Effector memory CD8-positive, alpha-beta T cell (primary cell): ENCODE measurements at regions not wholly inside any gene's neighbourhood (a gene's known extent, or its start where the extent isn't known, plus 50 kb on each side); places are given as distances from the start of the nearest gene placed in this dataset.
"Not testable (repeated sequence)": the region's sequence is repeated elsewhere in the genome, so short reads cannot be mapped to it uniquely, and the experiment has no call there.

ENCODE experiments used
- ATAC-seq: fragments of 150-1000 bp; cut with Tn5 transposase; replicated peaks from 2 replicates; pipeline ENCODE4 v1.10.0; 2021; ENCODE audit warnings: mild to moderate bottlenecking, moderate library complexity
- DNase-seq, 3 experiments: peaks; one replicate each; pipeline ENCODE4 v3.0.0; 2021
- H3K27ac Mint-ChIP-seq, 2 donors: one replicate each; pipeline ENCODE4 v1.8.0; 2022; ENCODE audit warnings: mild to moderate bottlenecking in 2 of 2, mixed read lengths in 2 of 2, moderate library complexity in 2 of 2
- H3K27me3 Mint-ChIP-seq, 2 donors: one replicate each; pipeline ENCODE4 v1.8.0; 2022; ENCODE audit warnings: mixed read lengths in 2 of 2
- H3K36me3 Mint-ChIP-seq: one replicate; pipeline ENCODE4 v1.8.0; 2022; ENCODE audit warnings: mild to moderate bottlenecking, moderate library complexity, mixed read lengths; ENCODE audit not compliant: insufficient read depth
- H3K4me1 Mint-ChIP-seq, 2 donors: one replicate each; pipeline ENCODE4 v1.8.0; 2022; ENCODE audit warnings: low read depth in 2 of 2, mixed read lengths in 2 of 2
- H3K4me3 Mint-ChIP-seq, 2 donors: one replicate each; pipeline ENCODE4 v1.8.0; 2022; ENCODE audit warnings: mild to moderate bottlenecking in 2 of 2, mixed read lengths in 2 of 2, moderate library complexity in 2 of 2
- H3K9me3 Mint-ChIP-seq, 2 donors: one replicate each; pipeline ENCODE4 v1.8.0; 2022; ENCODE audit warnings: mixed read lengths in 2 of 2

DNA sequence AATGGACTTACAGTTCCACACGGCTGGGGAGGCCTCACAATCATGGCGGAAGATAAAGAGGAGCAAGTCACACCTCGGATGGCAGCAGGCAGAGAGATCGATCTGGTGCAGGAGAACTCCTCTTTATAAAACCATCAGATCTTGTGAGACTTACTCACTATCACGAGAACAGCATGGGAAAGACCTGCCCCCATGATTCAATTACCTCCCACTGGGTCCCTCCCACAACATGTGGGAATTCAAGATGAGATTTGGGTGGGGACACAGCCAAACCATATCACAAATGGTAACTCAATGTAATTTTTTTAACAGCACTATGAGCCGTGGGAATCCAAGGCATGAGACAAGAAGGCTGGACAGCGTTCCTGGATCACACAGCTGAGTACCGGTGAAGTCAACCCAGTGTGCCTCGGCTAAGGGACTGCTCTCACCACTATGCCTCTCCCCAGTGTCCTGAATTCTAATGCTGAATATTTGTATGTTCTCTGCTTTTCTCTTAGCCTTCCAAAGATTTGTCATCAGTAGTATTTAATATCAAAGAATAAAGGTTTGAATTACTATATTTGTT lies 84.3 kb downstream of the IRS2 start:
- not testable (repeated sequence) for DNase-seq, H3K36me3 Mint-ChIP-seq, H3K4me3 Mint-ChIP-seq, ATAC-seq, H3K27ac Mint-ChIP-seq
- H3K4me1 Mint-ChIP-seq = peaks cover 2 to 23% of the 10 kb centered on the region in 2 donors
- peaks cover 14 to 36% of the 10 kb centered on the region in 2 donors for H3K27me3 Mint-ChIP-seq
- H3K9me3 Mint-ChIP-seq = peaks cover 7 to 12% of the 10 kb centered on the region in 2 donors

DNA sequence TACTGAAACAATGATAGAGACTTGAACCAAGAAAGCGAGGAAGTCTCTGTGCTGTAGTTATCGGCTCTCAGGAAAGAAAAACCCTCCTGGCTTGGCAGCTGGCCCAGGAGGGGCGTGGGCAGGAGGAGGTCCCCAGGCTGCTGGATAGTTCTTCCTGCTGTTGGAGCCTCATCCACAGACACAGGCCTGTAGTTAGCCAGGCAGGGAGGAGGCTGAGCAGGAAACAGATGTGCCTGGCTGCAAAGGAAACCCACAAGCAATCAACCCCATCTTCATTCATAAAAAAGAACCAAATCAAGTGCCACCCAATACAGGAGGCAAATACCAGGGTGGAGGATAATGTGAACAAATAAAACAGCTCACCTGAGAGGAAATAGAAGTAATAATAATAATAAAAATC lies 86.2 kb downstream of the IRS2 start:
- peak; percentile 40 for ATAC-seq
- H3K36me3 Mint-ChIP-seq = no peaks in the 10 kb centered on the region
- peaks cover 13 to 18% of the 10 kb centered on the region in 2 donors for H3K27me3 Mint-ChIP-seq
- no peak overlapping the region for H3K4me3 Mint-ChIP-seq
- no peak for DNase-seq
- H3K27ac Mint-ChIP-seq = no peak overlapping the region
- H3K9me3 Mint-ChIP-seq = peaks cover 6 to 12% of the 10 kb centered on the region in 2 donors
- peaks cover 0 to 16% of the 10 kb centered on the region in 2 donors for H3K4me1 Mint-ChIP-seq

- H3K27me3 Mint-ChIP-seq = peaks cover 8 to 13% of the 10 kb centered on the region in 2 donors
- DNase-seq (no peak), ATAC-seq (no peak)
- H3K9me3 Mint-ChIP-seq = peaks cover 6 to 8% of the 10 kb centered on the region in 2 donors
- H3K27ac Mint-ChIP-seq = no peak overlapping the region
- H3K4me1 Mint-ChIP-seq = peaks cover 0 to 11% of the 10 kb centered on the region in 2 donors
- no peaks in the 10 kb centered on the region for H3K36me3 Mint-ChIP-seq
- no peak overlapping the region for H3K4me3 Mint-ChIP-seq
These were observed 86.7 kb downstream of the IRS2 start for GRCh38 chr13:109699628-109700071.

- H3K27me3 Mint-ChIP-seq = peaks cover 0 to 4% of the 10 kb centered on the region in 2 donors
- DNase-seq (no peak), ATAC-seq (no peak)
- no peaks in the 10 kb centered on the region for H3K9me3 Mint-ChIP-seq
- no peak overlapping the region for H3K4me3 Mint-ChIP-seq
- H3K36me3 Mint-ChIP-seq = no peaks in the 10 kb centered on the region
- H3K27ac Mint-ChIP-seq = no peak overlapping the region
- peaks cover 0 to 5% of the 10 kb centered on the region in 2 donors for H3K4me1 Mint-ChIP-seq
These were observed 87.6 kb downstream of the IRS2 start for GRCh38 chr13:109698779-109699178.

DNA sequence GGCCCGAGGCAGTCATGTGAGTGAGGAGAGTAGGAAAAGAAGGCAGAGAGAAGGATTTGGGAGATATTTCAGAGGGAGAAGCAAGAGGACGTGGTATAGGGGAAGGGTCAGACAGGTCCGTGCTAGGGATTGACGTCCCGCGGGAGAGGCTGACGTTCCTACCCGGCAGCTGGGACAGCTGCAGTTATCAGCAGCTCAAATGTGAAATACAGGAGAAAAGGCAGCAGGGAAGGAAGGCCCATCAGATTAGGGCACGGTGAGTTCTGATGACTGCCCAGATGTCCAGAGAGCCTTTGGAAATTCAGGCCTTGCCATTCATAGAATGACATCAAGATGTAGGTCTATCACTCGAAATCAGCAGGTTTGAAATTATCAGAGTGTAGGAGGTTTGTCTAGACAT lies 88.4 kb downstream of the IRS2 start:
- H3K4me3 Mint-ChIP-seq = no peak overlapping the region
- ATAC-seq (no peak), DNase-seq (no peak)
- no peaks in the 10 kb centered on the region for H3K36me3 Mint-ChIP-seq
- no peaks in the 10 kb centered on the region for H3K27me3 Mint-ChIP-seq
- H3K9me3 Mint-ChIP-seq = no peaks in the 10 kb centered on the region
- peaks cover 0 to 5% of the 10 kb centered on the region in 2 donors for H3K4me1 Mint-ChIP-seq
- H3K27ac Mint-ChIP-seq = no peak overlapping the region

DNA sequence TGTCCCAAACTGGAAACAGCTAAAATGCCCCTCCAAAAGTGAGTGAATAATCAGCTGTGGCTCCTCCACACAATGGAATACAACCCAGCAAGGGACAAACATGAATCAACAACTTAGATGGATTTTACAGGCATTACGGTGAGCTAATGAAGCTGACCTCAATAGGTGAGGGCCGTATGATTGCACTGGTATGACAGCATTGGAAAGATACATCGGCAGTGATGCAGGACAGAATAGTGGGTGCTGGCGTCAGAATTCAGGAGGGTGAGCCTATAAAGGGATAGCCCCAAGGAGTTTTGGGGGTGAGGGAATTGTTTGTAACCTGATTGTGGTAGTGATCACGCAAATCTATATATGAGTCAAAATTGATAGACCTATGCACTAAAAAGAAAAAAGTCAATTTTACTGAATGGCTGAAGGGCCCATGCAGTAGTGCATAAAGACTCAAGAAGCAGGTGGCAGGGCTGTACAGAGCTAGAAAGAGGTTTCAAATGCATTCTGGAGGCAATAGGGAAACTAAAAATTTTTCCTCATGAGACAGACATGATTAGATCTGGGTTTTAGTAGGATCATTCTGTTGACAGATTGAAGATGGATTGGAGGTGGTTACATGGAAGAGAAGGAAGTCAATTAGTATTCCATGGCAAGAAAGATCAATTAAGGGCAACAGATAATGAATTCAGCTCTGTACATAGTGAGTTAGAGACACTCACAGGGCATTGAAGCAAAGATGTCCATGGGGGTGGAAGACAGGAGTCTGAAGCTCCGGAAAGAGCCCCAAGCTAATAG lies 90.8 kb downstream of the IRS2 start:
- Mint-ChIP-seq H3K9me3 (no peaks in the 10 kb centered on the region), H3K36me3 (no peaks in the 10 kb centered on the region), H3K27ac (no peak overlapping the region), H3K4me1 (peaks cover 0 to 5% of the 10 kb centered on the region in 2 donors), H3K4me3 (no peak overlapping the region), H3K27me3 (no peaks in the 10 kb centered on the region)
- ATAC-seq (no peak), DNase-seq (no peak)

DNA sequence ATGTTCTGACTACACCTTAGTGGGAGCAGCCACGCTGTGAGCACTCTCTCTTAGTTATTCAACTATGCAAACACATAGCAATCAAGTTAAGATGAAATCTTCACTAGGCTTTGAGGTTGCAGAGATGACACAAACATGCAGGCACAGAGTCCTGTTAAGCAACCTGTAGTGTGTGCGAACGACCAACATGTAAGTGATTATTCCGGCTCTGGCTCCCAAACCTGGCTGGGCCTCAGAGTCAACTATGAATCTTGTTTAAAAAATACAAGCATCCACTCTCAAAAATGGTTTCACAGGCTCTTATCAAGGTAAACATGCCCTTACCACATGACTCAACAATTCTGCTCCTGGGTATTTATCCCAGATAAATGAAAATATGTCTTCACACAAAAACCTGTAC lies 91.4 kb downstream of the IRS2 start:
- Mint-ChIP-seq H3K4me1 (no peaks in the 10 kb centered on the region), H3K4me3 (no peak overlapping the region)

GRCh38 chr13:109693213-109693612 lies 93.2 kb downstream of the IRS2 start:
- H3K4me1 Mint-ChIP-seq = no peaks in the 10 kb centered on the region

More for the DNA sequence above, 91.4 kb downstream of the IRS2 start:
- no peak overlapping the region for H3K27ac Mint-ChIP-seq
- no peak for DNase-seq
- no peak for ATAC-seq
- H3K9me3 Mint-ChIP-seq = no peaks in the 10 kb centered on the region
- H3K36me3 Mint-ChIP-seq = no peaks in the 10 kb centered on the region
- H3K27me3 Mint-ChIP-seq = no peaks in the 10 kb centered on the region

GRCh38 chr13:109691689-109692088 lies 94.7 kb downstream of the IRS2 start:
- Mint-ChIP-seq H3K4me1 (no peaks in the 10 kb centered on the region), H3K27me3 (no peaks in the 10 kb centered on the region), H3K27ac (no peak overlapping the region), H3K4me3 (no peak overlapping the region), H3K36me3 (no peaks in the 10 kb centered on the region), H3K9me3 (peaks cover 0 to 3% of the 10 kb centered on the region in 2 donors)
- DNase-seq = no peak
- no peak for ATAC-seq

More at GRCh38 chr13:109693213-109693612, 93.2 kb downstream of the IRS2 start:
- H3K4me3 Mint-ChIP-seq = no peak overlapping the region
- H3K36me3 Mint-ChIP-seq = no peaks in the 10 kb centered on the region
- ATAC-seq (no peak), DNase-seq (no peak)
- H3K27me3 Mint-ChIP-seq = no peaks in the 10 kb centered on the region
- H3K9me3 Mint-ChIP-seq = peaks cover 0 to 3% of the 10 kb centered on the region in 2 donors
- H3K27ac Mint-ChIP-seq = no peak overlapping the region

- Mint-ChIP-seq H3K4me3 (no peak overlapping the region), H3K4me1 (no peaks in the 10 kb centered on the region), H3K36me3 (no peaks in the 10 kb centered on the region), H3K27ac (no peak overlapping the region), H3K9me3 (peaks cover 0 to 5% of the 10 kb centered on the region in 2 donors), H3K27me3 (peaks cover 0 to 19% of the 10 kb centered on the region in 2 donors)
- ATAC-seq (no peak), DNase-seq (no peak)
These were observed 98.6 kb downstream of the IRS2 start for GRCh38 chr13:109687559-109688448.

- ATAC-seq (no peak), DNase-seq (no peak)
- Mint-ChIP-seq H3K27me3 (peaks cover 0 to 29% of the 10 kb centered on the region in 2 donors), H3K36me3 (no peaks in the 10 kb centered on the region), H3K4me1 (no peaks in the 10 kb centered on the region), H3K4me3 (no peak overlapping the region), H3K9me3 (peaks cover 0 to 8% of the 10 kb centered on the region in 2 donors), H3K27ac (no peak overlapping the region)
These were observed 101.2 kb downstream of the IRS2 start for GRCh38 chr13:109685203-109685602.

GRCh38 chr13:109684824-109685202 lies 101.6 kb downstream of the IRS2 start:
- no peak overlapping the region for H3K27ac Mint-ChIP-seq
- no peak overlapping the region for H3K4me3 Mint-ChIP-seq
- DNase-seq (no peak), ATAC-seq (no peak)
- H3K4me1 Mint-ChIP-seq = no peaks in the 10 kb centered on the region
- H3K9me3 Mint-ChIP-seq = peaks cover 0 to 8% of the 10 kb centered on the region in 2 donors
- no peaks in the 10 kb centered on the region for H3K36me3 Mint-ChIP-seq
- H3K27me3 Mint-ChIP-seq = peaks cover 0 to 29% of the 10 kb centered on the region in 2 donors

- Mint-ChIP-seq H3K9me3 (peaks cover 0 to 8% of the 10 kb centered on the region in 2 donors), H3K4me3 (no peak overlapping the region), H3K27ac (no peak overlapping the region), H3K4me1 (no peaks in the 10 kb centered on the region), H3K36me3 (no peaks in the 10 kb centered on the region), H3K27me3 (peaks cover 0 to 29% of the 10 kb centered on the region in 2 donors)
- ATAC-seq (no peak), DNase-seq (no peak)
These were observed 102.1 kb downstream of the IRS2 start for GRCh38 chr13:109684084-109684823.
